GM18867 (cell line): ENCODE measurements at regions not wholly inside any gene's neighbourhood (a gene's known extent, or its start where the extent isn't known, plus 50 kb on each side); places are given as distances from the start of the nearest gene placed in this dataset.
A peak's percentile ranks its signal among the peaks of the same experiment; 100 is the strongest.

Source experiments
- ATAC-seq: cut with Tn5 transposase; IDR thresholded peaks from one replicate; pipeline ENCODE4 v1.9.1; 2021; ENCODE audit warnings: mild to moderate bottlenecking, moderate library complexity; ENCODE audit not compliant: unreplicated experiment

DNA sequence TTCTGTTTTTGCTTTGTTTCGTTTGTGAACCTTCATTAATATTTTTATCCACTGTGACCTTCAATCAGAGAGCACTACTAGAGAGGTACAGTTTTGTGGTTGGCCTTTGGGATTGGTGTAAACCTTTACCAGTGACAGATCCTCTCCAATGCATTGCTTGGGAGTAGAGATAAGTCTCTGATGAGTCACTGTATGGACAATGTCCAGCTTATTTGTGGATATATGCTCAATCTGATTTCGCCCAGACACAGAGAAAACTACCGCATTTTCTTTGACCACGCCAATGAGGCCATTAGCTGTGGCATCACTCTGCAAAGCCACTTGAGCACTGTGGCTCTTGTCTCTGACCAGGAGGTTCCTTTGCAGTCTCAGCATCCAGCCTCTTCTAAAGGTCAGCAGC lies 964.7 kb downstream of the TUSC7 start:
- no peak for ATAC-seq

DNA sequence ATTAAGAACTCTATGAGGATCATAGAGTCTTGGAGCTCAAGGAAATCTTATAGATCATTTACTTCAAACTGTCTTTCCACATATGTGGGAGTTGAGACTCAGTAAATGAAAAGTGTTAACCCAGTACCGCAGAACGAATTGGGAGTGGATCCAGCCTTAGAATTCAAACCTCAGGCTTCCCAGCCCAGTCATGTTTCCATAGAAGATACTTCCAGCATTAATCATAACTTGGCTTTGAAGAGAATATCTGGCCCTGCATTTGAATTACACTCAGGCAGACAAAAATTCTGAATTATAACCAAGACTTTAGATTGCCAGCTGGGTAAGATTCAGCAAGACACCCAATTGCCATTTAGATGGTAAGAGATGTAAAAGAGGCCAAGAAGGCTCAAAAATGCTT lies 972.0 kb downstream of the TUSC7 start:
- no peak for ATAC-seq

DNA sequence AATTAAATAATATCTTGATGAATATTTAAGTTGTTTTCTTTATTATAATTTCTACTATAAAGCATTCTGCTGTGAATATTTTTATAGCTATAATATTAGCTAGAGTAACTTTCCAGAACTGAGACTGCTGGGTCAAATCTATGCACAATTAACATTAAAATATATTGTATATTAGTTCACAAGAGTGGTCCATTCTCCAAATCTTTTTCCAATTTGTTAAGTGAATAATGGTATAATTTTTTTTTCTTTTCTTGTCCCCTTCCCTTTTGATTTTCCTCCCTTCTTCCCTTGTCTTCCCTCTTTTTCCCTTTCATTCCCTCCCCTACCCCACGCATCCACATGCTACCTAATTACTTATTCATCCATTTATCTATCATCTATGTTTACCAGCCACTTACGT lies 977.5 kb downstream of the TUSC7 start:
- ATAC-seq = no peak

DNA sequence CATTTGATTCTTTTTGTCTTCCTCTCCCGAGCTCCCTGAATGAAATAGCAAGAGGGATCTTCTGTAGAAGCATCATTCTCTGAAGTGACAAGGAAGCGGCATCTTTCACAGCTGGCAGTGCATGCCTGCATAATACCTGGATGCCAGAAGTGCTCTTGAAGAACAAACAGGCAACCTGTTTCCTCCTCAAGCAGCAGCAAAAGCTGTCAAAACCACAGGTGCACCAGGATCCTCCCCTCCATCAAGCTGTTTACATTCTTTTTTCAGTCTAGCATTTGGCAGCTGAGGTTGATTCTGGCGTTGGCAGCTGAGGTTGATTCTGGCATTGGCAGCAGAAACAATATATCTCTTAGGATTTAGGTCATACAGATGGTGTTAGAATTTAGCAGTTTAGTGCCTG lies 979.0 kb downstream of the TUSC7 start:
- no peak for ATAC-seq

DNA sequence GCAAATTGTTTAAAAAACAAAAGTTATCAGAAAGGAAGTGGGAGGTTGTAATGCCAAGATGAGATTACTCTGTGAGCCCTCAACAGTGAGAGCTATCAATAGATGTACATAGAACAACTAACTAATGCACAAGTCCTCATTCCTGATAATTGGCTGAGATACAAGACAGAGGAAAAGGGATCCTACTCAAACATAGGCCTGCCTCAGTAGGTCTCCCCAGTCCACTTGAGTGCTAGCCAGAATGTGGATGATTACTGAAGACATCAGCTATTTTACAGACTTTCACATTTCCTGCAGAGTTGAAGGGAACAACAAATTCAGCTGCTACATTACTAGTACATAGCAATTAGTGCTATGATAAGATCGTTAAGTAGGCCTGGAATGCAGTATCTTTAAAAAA lies 981.9 kb downstream of the TUSC7 start:
- ATAC-seq = no peak

DNA sequence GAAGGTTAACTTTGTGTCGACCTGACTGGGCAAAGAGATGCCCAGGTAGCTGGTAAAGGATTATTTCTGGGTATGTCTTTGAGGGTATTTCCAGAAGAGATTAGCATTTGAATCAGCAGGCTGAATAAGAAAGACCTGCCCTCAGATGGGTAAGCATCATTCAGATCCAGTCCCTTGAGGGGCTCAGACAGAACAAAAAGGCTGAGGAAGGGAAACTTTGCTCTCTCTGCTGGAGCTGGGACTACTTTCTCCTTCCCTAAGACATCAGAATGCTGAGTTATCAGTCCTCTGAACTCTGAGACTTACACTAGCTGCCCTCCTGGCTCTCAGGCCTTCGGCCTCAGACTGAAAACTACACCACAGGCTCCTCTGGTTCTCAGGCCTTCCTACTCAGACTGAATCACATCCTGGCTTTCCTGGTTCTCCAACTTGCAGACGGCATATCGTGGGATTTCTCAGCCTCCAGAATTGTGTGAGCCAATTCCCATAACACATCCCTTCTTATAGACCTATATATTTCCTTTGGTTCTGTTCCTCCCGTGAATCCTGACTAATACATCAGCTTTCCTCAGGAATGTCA lies 982.9 kb downstream of the TUSC7 start:
- ATAC-seq = no peak

DNA sequence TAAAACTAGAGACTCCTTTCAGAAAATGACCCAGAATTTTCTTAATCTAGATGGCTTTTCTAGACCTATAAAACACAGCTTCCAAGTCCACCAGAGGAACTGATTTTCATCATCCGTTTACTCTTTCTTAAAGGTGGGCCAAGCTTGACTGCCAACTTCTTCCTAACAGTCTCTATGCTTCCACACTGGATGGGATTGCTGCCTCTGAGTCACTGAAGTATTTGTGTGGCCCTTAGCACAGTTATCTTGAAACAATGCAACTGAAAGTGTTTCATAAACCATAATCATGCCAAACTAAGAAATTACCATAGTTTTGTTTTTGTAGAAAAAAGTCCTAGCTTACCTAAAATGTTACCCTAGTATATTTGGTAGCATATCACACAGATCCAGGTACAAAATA lies 985.7 kb downstream of the TUSC7 start:
- ATAC-seq = no peak

DNA sequence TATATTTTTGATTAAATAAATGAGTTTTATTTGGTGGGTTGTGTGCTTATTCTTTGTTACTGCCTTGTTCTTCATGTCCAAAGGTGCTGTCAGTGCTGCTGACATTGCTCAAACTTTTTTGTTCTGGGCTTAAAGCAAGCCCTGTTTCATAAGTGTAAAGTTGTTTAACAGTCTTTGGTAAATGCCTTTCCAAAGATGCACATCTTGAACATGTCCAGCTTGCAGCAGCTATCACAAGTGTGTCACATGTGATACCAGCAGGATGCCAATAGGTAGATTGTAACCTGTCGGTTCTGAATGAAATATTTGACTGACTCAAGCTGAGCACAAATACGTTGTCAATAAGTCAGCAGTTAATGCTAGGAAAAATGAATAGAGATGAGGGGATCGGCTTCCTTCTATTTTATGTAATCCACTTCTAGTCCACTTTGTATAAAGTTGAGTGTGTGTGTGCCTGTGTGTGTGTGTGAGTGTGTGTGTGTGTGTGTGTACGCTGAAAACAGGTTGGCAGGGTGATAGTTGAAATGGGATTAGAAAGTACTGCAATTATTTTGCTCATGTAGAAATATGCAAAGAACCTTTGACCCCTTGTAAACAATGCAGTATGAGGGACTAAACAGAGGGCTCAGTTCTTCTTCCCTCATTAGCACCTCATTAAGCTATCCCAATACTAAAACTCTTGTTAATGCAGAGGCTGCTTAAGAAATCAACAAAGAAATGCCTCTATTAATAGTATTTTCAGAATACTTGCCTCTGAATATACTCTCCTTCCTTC lies 986.5 kb downstream of the TUSC7 start:
- ATAC-seq = no peak

DNA sequence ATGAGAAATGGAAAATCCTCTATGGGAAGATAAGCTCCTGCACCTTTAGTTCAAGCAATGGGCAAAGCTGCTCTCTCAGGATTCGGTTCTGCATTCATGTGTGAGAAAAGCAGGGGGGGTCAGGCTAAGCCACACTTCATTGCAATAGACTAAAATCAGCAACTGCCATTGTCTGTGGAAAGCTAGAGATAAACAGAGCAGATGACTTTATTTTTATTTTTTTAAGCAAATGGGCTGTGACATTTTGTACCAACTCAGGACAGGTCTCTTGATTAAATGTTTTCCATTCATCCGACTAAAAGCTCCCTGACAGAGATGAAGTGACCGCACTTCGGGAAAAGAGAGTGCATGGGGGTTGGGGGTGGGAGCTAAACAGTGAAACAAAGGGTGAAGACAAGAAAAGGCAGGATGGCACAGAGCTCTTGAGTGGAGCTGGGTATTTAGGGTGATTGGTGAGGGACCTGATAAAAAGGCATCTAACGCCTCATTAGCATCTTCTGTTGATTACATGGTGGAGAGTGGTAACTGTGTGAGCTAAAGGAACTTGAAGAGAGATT lies 987.4 kb downstream of the TUSC7 start:
- no peak for ATAC-seq

DNA sequence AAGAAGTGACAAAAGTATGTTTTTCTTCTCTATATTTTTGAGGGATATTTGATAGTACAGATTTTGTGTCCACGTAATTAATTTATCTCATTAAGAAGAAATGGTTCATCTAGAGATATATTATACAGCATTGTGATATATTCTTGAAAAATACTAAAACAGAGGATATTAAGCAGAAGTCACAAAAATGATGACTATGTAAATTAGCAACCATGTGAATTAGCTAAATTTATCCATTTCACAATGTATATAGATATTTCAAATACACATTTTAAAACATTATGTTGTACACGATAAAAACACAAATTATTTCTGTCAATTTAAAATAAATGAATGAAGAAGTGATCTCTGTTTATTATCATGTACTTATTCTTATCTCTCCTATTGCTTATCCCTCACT lies 989.5 kb downstream of the TUSC7 start:
- no peak for ATAC-seq

DNA sequence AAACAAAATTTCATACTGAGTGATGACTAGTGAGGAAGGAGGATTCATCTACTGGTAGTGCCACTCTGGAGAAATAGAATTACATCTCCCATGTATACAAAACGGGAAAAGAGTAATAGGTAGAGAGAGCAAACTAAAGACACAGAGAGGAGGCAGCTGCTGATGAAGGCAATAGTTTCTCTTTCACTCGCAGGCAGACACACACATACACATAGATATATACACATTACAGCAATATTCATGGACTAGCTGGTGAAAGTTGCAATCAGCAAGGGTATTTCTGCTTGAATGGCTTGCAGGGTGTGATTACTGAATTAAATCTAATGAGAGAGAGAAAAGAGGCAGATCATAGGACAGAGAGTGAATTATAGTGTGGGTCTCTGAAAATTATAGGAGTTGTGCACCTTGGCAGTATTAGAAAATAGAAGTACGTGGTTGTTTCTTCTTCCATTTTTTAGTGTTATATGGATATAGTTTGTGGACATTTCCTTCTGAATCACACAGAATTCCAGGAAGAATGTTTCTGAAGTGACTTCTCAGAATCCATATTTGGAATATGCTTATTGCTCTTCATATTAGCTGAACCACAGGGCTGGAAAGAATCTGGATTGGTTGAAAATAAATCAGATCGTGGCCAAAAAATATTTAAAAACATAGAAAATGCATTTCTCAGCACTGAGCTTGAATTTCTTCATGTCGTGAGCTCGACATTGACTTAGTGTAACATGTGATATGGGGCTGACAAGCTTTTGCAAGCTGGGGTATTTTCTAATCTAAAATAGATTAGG lies 991.2 kb downstream of the TUSC7 start:
- ATAC-seq = no peak

DNA sequence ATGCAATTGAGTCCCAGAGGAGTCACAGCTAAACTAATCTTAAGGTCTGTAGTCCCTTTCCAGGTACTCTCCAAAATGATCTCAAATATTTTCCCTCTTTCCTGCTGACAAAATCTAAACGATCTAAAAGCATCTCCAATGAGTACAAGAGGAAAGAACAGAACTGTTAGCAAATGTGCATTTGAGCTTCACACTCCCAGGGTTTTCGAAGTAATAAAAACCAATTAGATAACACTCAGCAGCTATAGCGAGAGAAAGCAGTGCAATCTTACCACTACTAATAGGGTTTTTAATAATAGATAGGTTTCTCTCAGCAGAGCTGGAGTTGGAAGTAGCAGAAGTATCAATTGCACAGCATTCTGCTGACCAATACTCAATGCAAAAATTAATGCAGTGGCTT lies 995.4 kb downstream of the TUSC7 start:
- no peak for ATAC-seq

DNA sequence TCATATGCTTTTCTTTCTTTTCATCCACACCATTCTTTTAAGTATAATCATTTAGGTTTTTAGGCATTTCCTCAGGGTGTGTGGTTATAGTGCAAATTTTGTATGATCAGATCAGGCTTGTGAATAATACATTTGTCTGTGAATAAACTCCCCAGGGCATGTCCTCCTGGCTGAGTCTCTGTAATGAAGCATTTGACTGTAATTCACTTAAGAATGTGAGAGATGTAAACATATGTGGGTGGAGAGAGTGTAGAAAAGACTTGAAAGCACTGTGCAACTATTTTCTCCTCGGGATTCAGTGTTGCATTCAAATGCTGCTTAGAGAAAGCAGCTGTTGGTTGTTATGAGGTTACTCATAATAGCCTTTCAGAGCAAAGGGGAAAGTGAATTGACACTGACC lies 996.5 kb downstream of the TUSC7 start:
- no peak for ATAC-seq

DNA sequence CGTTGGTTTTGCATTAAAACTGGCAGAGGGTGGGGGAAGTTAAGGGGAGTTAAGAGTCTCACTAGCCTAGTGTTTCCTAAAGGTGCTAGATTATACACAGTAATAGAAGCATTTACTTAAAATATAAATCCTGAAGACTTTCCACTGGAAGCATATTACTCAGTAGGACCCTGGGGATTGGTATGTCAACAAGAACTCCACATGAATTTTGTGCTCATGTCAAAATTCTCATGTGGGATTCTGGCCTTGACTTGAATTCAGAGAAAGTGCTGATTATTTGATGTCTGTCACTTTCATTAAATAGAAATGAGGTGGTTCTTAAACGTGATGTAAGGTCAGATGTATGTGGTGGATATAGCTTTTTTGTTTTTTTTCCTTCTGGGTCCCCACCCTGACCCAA lies 997.2 kb downstream of the TUSC7 start:
- no peak for ATAC-seq

DNA sequence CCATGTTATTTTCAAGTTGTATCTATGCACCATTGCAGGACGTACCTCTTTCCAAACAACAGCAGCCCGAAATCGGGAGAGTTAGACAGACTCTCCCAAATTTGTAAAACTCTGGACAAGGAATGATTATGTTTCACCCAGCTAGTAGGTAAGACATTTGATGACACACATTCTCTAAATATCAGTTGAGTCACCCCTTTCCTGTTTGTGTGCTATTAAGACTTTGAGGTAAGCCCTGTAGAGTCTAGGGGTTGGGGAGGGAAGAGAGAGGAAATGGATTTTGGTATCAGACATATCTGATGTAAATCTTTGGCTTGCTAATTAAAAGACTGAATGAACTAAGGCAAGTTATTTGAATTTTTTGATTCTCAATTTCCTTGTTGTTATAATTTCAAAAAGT lies 999.0 kb downstream of the TUSC7 start:
- no peak for ATAC-seq

DNA sequence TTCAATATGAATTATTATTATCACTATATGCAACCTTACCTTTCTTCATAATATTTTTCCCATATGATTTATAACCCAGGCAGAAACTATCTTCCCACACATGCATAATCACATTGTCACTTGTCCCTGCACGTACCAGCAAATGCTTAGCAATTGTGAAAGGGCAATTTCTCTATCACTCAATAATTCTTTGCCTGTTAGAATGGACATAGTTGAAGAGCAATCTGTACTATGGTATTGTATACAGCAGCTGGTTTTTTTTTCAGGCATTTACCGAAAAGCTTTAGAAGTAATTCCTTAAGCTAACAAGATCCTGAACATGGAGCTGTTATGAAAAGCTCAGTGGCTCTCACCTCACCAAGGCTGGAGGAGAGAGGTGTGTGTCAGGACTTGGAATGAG lies 999.5 kb downstream of the TUSC7 start:
- no peak for ATAC-seq

DNA sequence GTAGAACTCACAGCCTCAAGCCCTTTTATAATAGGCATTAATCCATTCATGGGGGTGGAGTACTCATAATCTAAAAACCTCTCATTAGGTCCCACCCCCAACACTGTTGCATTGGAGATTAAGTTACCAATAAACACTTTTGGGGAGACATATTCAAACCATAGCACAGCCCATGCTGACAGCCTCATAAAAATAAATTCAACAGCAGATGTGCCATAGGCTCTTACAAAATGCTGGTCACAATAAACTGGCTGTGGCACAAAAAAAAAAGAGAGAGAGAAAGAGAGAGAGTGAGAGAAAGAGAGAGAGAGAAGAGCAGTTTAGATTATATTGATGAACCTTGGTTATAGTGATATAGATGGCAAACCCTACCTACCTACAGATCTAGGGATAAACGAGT lies 1000.9 kb downstream of the TUSC7 start:
- ATAC-seq = no peak

DNA sequence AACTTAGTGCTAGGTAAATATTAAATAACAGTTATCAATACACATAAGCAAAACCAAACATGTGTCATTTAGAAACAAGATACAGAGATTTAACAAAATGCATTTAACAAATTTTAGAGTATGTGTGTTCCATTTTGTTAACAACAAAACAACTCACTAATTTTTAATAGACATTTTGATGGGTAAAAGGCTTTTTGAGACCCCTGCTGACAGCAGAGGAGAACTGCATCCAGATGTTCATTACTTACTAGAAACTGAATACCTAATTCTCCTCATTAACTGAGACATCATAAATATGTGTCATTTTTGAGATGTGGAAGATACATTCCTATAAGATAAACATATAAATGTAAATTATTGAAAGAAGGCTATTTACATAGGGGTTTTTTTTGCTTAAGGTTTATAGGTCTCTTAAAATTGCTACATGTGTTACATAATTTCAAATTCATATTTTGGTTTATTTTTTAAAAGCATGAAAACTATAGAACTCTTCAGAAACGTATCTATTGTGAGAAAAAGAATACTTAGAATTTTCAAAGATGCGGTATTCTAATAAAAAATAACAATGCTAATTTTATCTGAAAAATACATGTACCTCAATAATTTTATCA lies 1009.8 kb downstream of the TUSC7 start:
- peak; percentile 51 for ATAC-seq

DNA sequence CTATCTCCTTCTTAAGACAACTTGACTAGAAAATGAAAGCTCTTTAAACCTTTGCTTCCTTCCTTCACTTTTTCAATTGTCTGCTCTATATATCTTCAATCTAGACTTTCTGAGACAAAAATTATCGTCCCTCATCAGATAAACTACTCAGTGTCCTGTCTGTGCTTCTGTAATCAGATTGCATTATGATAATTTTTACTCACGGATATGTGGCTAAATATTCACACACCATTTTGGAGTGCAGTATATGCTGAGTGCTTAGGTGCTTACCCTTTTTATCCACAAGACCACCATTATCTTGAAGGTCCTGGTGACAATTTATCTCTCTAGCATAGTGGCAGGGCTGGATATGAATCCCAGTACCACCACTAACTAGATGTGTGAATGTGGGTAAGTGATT lies 1012.3 kb downstream of the TUSC7 start:
- no peak for ATAC-seq

DNA sequence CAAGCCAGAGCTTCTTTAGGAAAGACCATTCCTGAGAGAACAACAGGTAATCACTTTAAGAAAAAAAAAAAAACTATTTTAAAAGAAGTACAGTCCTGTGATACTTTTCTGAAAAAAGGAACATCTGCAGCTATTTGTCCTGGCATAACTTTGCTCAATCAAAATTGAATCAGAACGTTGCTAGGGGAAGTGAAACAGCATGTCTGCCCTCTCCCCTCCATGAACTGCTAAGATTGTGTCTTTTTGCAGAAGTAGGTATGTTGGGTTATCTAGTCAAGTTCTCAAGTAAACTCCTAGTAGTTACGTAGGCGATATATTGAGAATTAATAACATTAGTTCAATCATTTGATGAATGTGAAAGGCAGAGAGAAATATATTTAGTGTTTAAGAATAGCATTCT lies 1013.3 kb downstream of the TUSC7 start:
- ATAC-seq = peak; percentile 91

DNA sequence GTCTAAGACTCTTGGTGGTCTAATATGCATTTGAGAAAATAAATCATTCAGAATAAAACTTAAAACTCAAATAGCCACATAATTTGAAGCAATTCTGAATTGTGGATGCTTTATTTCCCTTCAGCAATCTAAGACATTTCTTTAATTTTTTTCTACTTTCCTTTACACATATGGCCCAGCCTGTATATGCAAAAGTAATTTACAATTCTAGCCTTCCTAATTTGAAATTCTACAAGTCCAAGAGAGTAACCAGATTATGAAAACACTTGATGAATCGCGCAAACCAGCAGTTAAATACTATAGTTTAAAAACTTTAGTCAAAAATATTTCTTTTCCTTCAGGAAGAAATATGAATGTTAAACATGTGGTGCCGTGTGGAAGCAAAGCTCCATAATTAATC lies 1014.2 kb downstream of the TUSC7 start:
- no peak for ATAC-seq
